A549 (cell line): ENCODE measurements at regions not wholly inside any gene's neighbourhood (a gene's known extent, or its start where the extent isn't known, plus 50 kb on each side); places are given as distances from the start of the nearest gene placed in this dataset.

Experiments used
- ATAC-seq, 2 experiments: fragments of 200-7000 bp in 1 of 2; fragments of >200 bp in 1 of 2; cut with Nextera tagmentation in 1 of 2; cut with Tn5 transposase in 1 of 2; 3 replicates each; pipeline versions ENCODE4 v1.8.0 to v1.9.1; 2018 to 2020; ENCODE audit warnings: mild to moderate bottlenecking in 1 of 2, moderate library complexity in 1 of 2
- CTCF ChIA-PET: fragments of 300-600 bp; sonication (Branson Sonifier 250); formaldehyde crosslinking; extraction: SDS; loops from one replicate; lab custom pipeline; 2021; ENCODE audit warnings: antibody characterized with exemption, inconsistent platforms; lab: Yijun Ruan, JAX
- POLR2A ChIA-PET: fragments of 350-600 bp; formaldehyde crosslinking; extraction: SDS; loops from one replicate; lab custom pipeline; 2021; ENCODE audit warnings: antibody characterized with exemption, inconsistent platforms; lab: Yijun Ruan, JAX
- DNase-seq, 2 experiments: peaks; one replicate each; pipeline versions ENCODE4 v3.0.0 to v3.0.0-alpha.2; 2011 to 2016; ENCODE audit warnings: low read depth in 1 of 2, low spot score in 1 of 2
- FAIRE-seq: peaks from 2 replicates; lab custom pipeline; 2011; peaks lifted over from hg19 to GRCh38; lab: Jason Lieb, UNC
- H3K27ac ChIP-seq, 2 experiments: fragments of >200 bp; sonication (Bioruptor Twin); formaldehyde crosslinking; 3 replicates each; pipeline ENCODE4 v1.5.1; 2016 to 2017
- H3K4me1 ChIP-seq: fragments of >200 bp; sonication (Bioruptor Twin); formaldehyde crosslinking; 3 replicates; pipeline ENCODE4 v1.6.1; 2016
- H3K4me2 ChIP-seq: fragments of >200 bp; sonication (Bioruptor Twin); formaldehyde crosslinking; 3 replicates; pipeline ENCODE4 v1.6.1; 2016
- H3K4me3 ChIP-seq: fragments of >200 bp; sonication (Bioruptor Twin); formaldehyde crosslinking; 3 replicates; pipeline ENCODE4 v1.5.1; 2016
- H3K9me3 ChIP-seq: fragments of >200 bp; sonication (Bioruptor Twin); formaldehyde crosslinking; 3 replicates; pipeline ENCODE4 v1.6.1; 2016
- BHLHE40 ChIP-seq: IDR thresholded peaks from 2 replicates; pipeline ENCODE4 v1.6.1; 2012; ENCODE audit warnings: low read depth, low read length, inconsistent platforms
- CTCF ChIP-seq: fragments of >200 bp; sonication (Bioruptor Twin); formaldehyde crosslinking; IDR thresholded peaks from 3 replicates; pipeline ENCODE4 v1.5.1; 2016
- EHMT2 ChIP-seq: fragments of 200-600 bp; sonication (generic); IDR thresholded peaks from 2 replicates; pipeline ENCODE4 v1.6.1; 2016; ENCODE audit warnings: antibody characterized with exemption, low read depth, mild to moderate bottlenecking, moderate library complexity
- ESRRA ChIP-seq: fragments of 150-350 bp; IDR thresholded peaks from 2 replicates; pipeline ENCODE4 v1.6.1; 2014; ENCODE audit warnings: mild to moderate bottlenecking, low read length, borderline replicate concordance
- HES2 ChIP-seq: fragments of >200 bp; sonication (Bioruptor Twin); formaldehyde crosslinking; IDR thresholded peaks from 2 replicates; pipeline ENCODE4 v1.6.1; 2016
- HOXA7 ChIP-seq: fragments of 250-450 bp; sonication (Bioruptor Pico); IDR thresholded peaks from 2 replicates; pipeline ENCODE4 v1.5.0; 2020; ENCODE audit warnings: mild to moderate bottlenecking, moderate library complexity
- HOXB13 ChIP-seq: fragments of 250-450 bp; sonication (Bioruptor Pico); IDR thresholded peaks from 2 replicates; pipeline ENCODE4 v1.5.0; 2020; ENCODE audit warnings: low read depth, mild to moderate bottlenecking, moderate library complexity
- MAZ ChIP-seq: fragments of 150-350 bp; IDR thresholded peaks from 2 replicates; pipeline ENCODE4 v1.6.1; 2014; ENCODE audit warnings: antibody characterized with exemption, low read depth, low read length, borderline replicate concordance
- NFE2L2 ChIP-seq: fragments of 150-350 bp; conservative IDR thresholded peaks from 2 replicates; pipeline ENCODE4 v1.6.1; 2014; ENCODE audit warnings: low read length
- NPAS2 ChIP-seq: fragments of 250-450 bp; sonication (Bioruptor Pico); IDR thresholded peaks from 2 replicates; pipeline ENCODE4 v1.8.0; 2022; ENCODE audit warnings: mild to moderate bottlenecking, moderate library complexity, borderline replicate concordance
- NR3C1 ChIP-seq: fragments of >200 bp; sonication (Bioruptor Twin); formaldehyde crosslinking; IDR thresholded peaks from 3 replicates; pipeline ENCODE4 v1.6.1; 2017
- POLR2AphosphoS2 ChIP-seq: conservative IDR thresholded peaks from 2 replicates; pipeline ENCODE4 v1.6.1; 2012; ENCODE audit warnings: low read length, improper control_type of control experiment, inconsistent platforms
- RNF2 ChIP-seq: fragments of 200-600 bp; sonication (generic); IDR thresholded peaks from 2 replicates; pipeline ENCODE4 v1.6.1; 2016; ENCODE audit warnings: low read depth, mild to moderate bottlenecking, antibody characterized with exemption, moderate library complexity, borderline replicate concordance
- SMC3 ChIP-seq: fragments of >200 bp; sonication (Bioruptor Twin); formaldehyde crosslinking; IDR thresholded peaks from 3 replicates; pipeline ENCODE4 v1.6.1; 2018; ENCODE audit warnings: inconsistent platforms
- SREBF2 ChIP-seq: fragments of 450-650 bp; IDR thresholded peaks from 2 replicates; pipeline ENCODE4 v1.6.1; 2014; ENCODE audit warnings: mild to moderate bottlenecking, moderate library complexity
- TFCP2L1 ChIP-seq: fragments of 250-450 bp; sonication (Bioruptor Pico); IDR thresholded peaks from 2 replicates; pipeline ENCODE4 v1.5.0; 2021; ENCODE audit warnings: mild to moderate bottlenecking
- ZC3H11A ChIP-seq: fragments of 450-650 bp; IDR thresholded peaks from 2 replicates; pipeline ENCODE4 v1.6.1; 2014; ENCODE audit warnings: antibody characterized with exemption, mild to moderate bottlenecking
- ZFP36 ChIP-seq: fragments of 450-650 bp; IDR thresholded peaks from 2 replicates; pipeline ENCODE4 v1.6.1; 2014; ENCODE audit warnings: borderline replicate concordance; ENCODE audit not compliant: partially characterized antibody
- WGBS: methylation state at CpG from one replicate; pipeline ENCODE4 v1.1.6; 2017; ENCODE audit errors: missing lambda C conversion rate; 5-methylcytosine and 5-hydroxymethylcytosine counted together
- TF ChIP-seq, protein P1 (sequence below): fragments of 450-650 bp; IDR thresholded peaks from 2 replicates; pipeline ENCODE4 v1.6.1; 2014; ENCODE audit warnings: antibody characterized with exemption
- TF ChIP-seq, protein P2 (sequence below): IDR thresholded peaks from 2 replicates; pipeline ENCODE4 v1.6.1; 2012

DNA sequence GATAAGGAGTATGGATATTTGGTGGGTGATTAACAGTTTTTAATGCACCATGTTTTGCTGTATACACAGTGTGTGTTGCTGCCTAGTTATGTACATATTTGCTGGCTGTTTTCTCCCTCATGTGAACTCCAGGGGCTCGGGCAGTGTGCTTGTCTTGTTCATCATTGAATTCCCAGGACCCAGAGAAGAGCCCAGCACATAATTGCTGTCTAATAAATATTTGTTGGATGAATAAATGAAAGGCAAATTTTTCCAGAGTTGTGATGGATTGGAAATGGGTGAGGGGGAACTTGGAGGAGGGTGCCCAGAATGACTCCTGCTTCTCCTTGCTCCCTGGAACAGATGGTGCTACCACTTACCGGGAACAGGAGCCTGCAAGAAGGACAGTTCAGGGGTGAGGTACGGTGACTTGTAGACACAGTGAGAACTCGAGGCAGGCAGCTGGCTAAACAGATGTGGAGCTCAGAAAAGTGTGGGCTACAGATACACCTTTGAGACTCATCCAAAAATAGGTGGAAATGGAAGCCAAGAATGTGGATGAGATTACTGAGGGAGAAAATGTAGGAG lies 586.8 kb upstream of the MGMT start:
- Histone ChIP-seq H3K4me2 (no peak overlapping the region), H3K4me3 (no peak overlapping the region), H3K27ac (no peak overlapping the region), H3K9me3 (no peaks in the 10 kb centered on the region), H3K4me1 (no peaks in the 10 kb centered on the region)
- no peak for ATAC-seq
- ChIA-PET POLR2A (no interaction called here), CTCF (interaction anchor here (1.9 kb wide), 1 partner anchor 14 kb away, joined by 4 read pairs; no protein-coding TSS in a partner anchor)
- 17% methylated on average over 4 of the region's 4 CpGs for WGBS
- no peak for DNase-seq
- TF ChIP-seq POLR2AphosphoS2 (no peak), BHLHE40 (no peak), MAZ (no peak), RNF2 (no peak), SMC3 (no peak), ZFP36 (no peak), HOXA7 (CRISPR knock-in tag) (no peak), SREBF2 (no peak), EHMT2 (no peak), NR3C1 (no peak), ESRRA (no peak), HOXB13 (CRISPR knock-in tag) (no peak), CTCF (no peak)
- TF ChIP-seq, protein P1, sequence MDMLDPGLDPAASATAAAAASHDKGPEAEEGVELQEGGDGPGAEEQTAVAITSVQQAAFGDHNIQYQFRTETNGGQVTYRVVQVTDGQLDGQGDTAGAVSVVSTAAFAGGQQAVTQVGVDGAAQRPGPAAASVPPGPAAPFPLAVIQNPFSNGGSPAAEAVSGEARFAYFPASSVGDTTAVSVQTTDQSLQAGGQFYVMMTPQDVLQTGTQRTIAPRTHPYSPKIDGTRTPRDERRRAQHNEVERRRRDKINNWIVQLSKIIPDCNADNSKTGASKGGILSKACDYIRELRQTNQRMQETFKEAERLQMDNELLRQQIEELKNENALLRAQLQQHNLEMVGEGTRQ, result no peak
- no peak for FAIRE-seq

- POLR2A ChIA-PET, result no interaction called here
- Histone ChIP-seq H3K4me2 (no peak overlapping the region), H3K9me3 (no peaks in the 10 kb centered on the region)
- ATAC-seq (no peak), FAIRE-seq (no peak)
- no peak for TF ChIP-seq SMC3
- TF ChIP-seq NR3C1, result no peak
- TF ChIP-seq, protein P2, sequence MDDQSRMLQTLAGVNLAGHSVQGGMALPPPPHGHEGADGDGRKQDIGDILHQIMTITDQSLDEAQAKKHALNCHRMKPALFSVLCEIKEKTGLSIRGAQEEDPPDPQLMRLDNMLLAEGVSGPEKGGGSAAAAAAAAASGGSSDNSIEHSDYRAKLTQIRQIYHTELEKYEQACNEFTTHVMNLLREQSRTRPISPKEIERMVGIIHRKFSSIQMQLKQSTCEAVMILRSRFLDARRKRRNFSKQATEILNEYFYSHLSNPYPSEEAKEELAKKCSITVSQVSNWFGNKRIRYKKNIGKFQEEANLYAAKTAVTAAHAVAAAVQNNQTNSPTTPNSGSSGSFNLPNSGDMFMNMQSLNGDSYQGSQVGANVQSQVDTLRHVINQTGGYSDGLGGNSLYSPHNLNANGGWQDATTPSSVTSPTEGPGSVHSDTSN, result no peak
- TF ChIP-seq ZC3H11A, result no peak
- no peak for TF ChIP-seq HES2
- no peak for TF ChIP-seq NFE2L2
- TF ChIP-seq NPAS2 (CRISPR knock-in tag), result no peak
- no peak for TF ChIP-seq TFCP2L1 (CRISPR knock-in tag)
- TF ChIP-seq, all 56 proteins: peak for 0
- H3K4me3 ChIP-seq, result no peak overlapping the region
- WGBS, result 0% methylated on average over 3 of the region's 3 CpGs
- H3K4me1 ChIP-seq, result no peaks in the 10 kb centered on the region
- H3K27ac ChIP-seq, result no peak overlapping the region
- no peak for DNase-seq
- CTCF ChIA-PET, result interaction anchor here (1.2 kb wide), 1 partner anchor 21 kb away, joined by 3 read pairs; no protein-coding TSS in a partner anchor
Observed at GRCh38 chr10:128881086-128881485, 586.0 kb upstream of the MGMT start.
